MCF 10A (cell line): ENCODE measurements at regions not wholly inside any gene's neighbourhood (a gene's known extent, or its start where the extent isn't known, plus 50 kb on each side); places are given as distances from the start of the nearest gene placed in this dataset.

ENCODE experiments used
- BruUV-seq: library from RNA; stranded (reverse); fragments of 400-500 nt; replicated peaks from 2 replicates; lab custom pipeline; 2021; lab: Mats Ljungman, UMichigan
- CTCF ChIA-PET: fragments of 300-600 bp; sonication (Branson Sonifier 250); formaldehyde crosslinking; extraction: SDS; loops from one replicate; lab custom pipeline; 2021; ENCODE audit warnings: antibody characterized with exemption, inconsistent platforms; lab: Yijun Ruan, JAX
- POLR2A ChIA-PET: fragments of 300-600, 350-650 bp; sonication (Branson Sonifier 250); formaldehyde crosslinking; extraction: SDS; loops from one replicate; lab custom pipeline; 2020; ENCODE audit warnings: antibody characterized with exemption, inconsistent platforms; lab: Yijun Ruan, JAX
- DNase-seq: peaks from one replicate; pipeline ENCODE4 v3.0.0-alpha.2; 2018; ENCODE audit not compliant: unreplicated experiment
- H3K27ac Mint-ChIP-seq: one replicate; pipeline ENCODE4 v1.8.0; 2022; ENCODE audit warnings: mild to moderate bottlenecking, low read depth, mixed read lengths; ENCODE audit not compliant: unreplicated experiment
- H3K27me3 Mint-ChIP-seq: one replicate; pipeline ENCODE4 v1.8.0; 2022; ENCODE audit warnings: mixed read lengths; ENCODE audit not compliant: insufficient read depth, unreplicated experiment
- H3K36me3 Mint-ChIP-seq: one replicate; pipeline ENCODE4 v1.8.0; 2022; ENCODE audit warnings: mild to moderate bottlenecking, moderate library complexity, mixed read lengths; ENCODE audit not compliant: insufficient read depth, unreplicated experiment
- H3K4me1 Mint-ChIP-seq: one replicate; pipeline ENCODE4 v1.8.0; 2022; ENCODE audit warnings: mixed read lengths; ENCODE audit not compliant: insufficient read depth, unreplicated experiment
- H3K4me3 Mint-ChIP-seq: one replicate; pipeline ENCODE4 v1.8.0; 2022; ENCODE audit warnings: mild to moderate bottlenecking, moderate library complexity, mixed read lengths; ENCODE audit not compliant: unreplicated experiment
- H3K9me3 Mint-ChIP-seq: one replicate; pipeline ENCODE4 v1.8.0; 2022; ENCODE audit warnings: mixed read lengths; ENCODE audit not compliant: unreplicated experiment
- CTCF ChIP-seq: fragments of 200-600 bp; IDR thresholded peaks from one replicate; pipeline ENCODE4 v1.8.0; 2022; ENCODE audit warnings: antibody characterized with exemption, mild to moderate bottlenecking; ENCODE audit not compliant: unreplicated experiment
- intact Hi-C: fragments of 100-400 bp; cut with micrococcal nuclease; formaldehyde crosslinking; loops from 2 replicates; pipeline ENCODE4 v1.14.1; 2022

- no TSS peak for BruUV-seq
- Mint-ChIP-seq H3K36me3 (no peaks in the 10 kb centered on the region), H3K9me3 (no peaks in the 10 kb centered on the region), H3K27ac (no peak overlapping the region), H3K27me3 (peaks cover 61% of the 10 kb centered on the region), H3K4me3 (no peak overlapping the region), H3K4me1 (no peaks in the 10 kb centered on the region)
- CTCF ChIA-PET, result no interaction called here
- intact Hi-C loops, result no loop called here
- no peak for TF ChIP-seq CTCF
- DNase-seq, result no peak
- POLR2A ChIA-PET, result interaction anchor here (0.5 to 0.7 kb wide), 2 partner anchors 230 to 1175 kb away, joined by 3 read pairs; no protein-coding TSS in a partner anchor
These were observed 150.6 kb upstream of the TNRC6C start for GRCh38 chr17:77807746-77808441.

GRCh38 chr17:77808686-77809425 lies 149.6 kb upstream of the TNRC6C start:
- no peak for DNase-seq
- H3K27ac Mint-ChIP-seq, result no peak overlapping the region
- TF ChIP-seq CTCF, result no peak
- POLR2A ChIA-PET, result no interaction called here
- CTCF ChIA-PET, result interaction anchor here (0.7 kb wide), 1 partner anchor 98 kb away, joined by 3 read pairs; no protein-coding TSS in a partner anchor
- intact Hi-C loops, result no loop called here
- H3K27me3 Mint-ChIP-seq, result peaks cover 51% of the 10 kb centered on the region
- no peaks in the 10 kb centered on the region for H3K36me3 Mint-ChIP-seq
- H3K9me3 Mint-ChIP-seq, result no peaks in the 10 kb centered on the region
- H3K4me3 Mint-ChIP-seq, result no peak overlapping the region
- no TSS peak for BruUV-seq
- no peaks in the 10 kb centered on the region for H3K4me1 Mint-ChIP-seq

GRCh38 chr17:77809814-77810213 lies 148.7 kb upstream of the TNRC6C start:
- no peak for TF ChIP-seq CTCF
- DNase-seq, result no peak
- intact Hi-C loops, result no loop called here
- Mint-ChIP-seq H3K36me3 (no peaks in the 10 kb centered on the region), H3K27me3 (peaks cover 42% of the 10 kb centered on the region), H3K4me1 (no peaks in the 10 kb centered on the region), H3K27ac (no peak overlapping the region), H3K4me3 (no peak overlapping the region), H3K9me3 (no peaks in the 10 kb centered on the region)
- BruUV-seq, result no TSS peak
- ChIA-PET CTCF (interaction anchor here (0.7 kb wide), 1 partner anchor 99 kb away, joined by 3 read pairs; no protein-coding TSS in a partner anchor), POLR2A (no interaction called here)

- BruUV-seq, result no TSS peak
- TF ChIP-seq CTCF, result no peak
- DNase-seq, result peak; percentile 75
- no peaks in the 10 kb centered on the region for H3K9me3 Mint-ChIP-seq
- H3K27ac Mint-ChIP-seq, result no peak overlapping the region
- H3K4me1 Mint-ChIP-seq, result no peaks in the 10 kb centered on the region
- H3K27me3 Mint-ChIP-seq, result peaks cover 35% of the 10 kb centered on the region
- ChIA-PET POLR2A (no interaction called here), CTCF (no interaction called here)
- intact Hi-C loops, result no loop called here
- H3K4me3 Mint-ChIP-seq, result no peak overlapping the region
- H3K36me3 Mint-ChIP-seq, result no peaks in the 10 kb centered on the region
These were observed 148.0 kb upstream of the TNRC6C start for GRCh38 chr17:77810536-77810935.
